H9 (cell line): ENCODE measurements at regions not wholly inside any gene's neighbourhood (a gene's known extent, or its start where the extent isn't known, plus 50 kb on each side); places are given as distances from the start of the nearest gene placed in this dataset.

ENCODE experiments used
- DNase-seq: peaks from one replicate; pipeline ENCODE4 v3.0.0-alpha.2; 2017
- H2AFZ ChIP-seq: one replicate; pipeline ENCODE4 v1.6.1; 2013; ENCODE audit warnings: mild to moderate bottlenecking, low read length, control low read depth, moderate library complexity
- H2AK5ac ChIP-seq: 2 replicates; pipeline ENCODE4 v1.6.1; 2013; ENCODE audit warnings: low read length, control low read depth, mixed read lengths; ENCODE audit not compliant: insufficient read length
- H2BK120ac ChIP-seq: one replicate; pipeline ENCODE4 v1.6.1; 2013; ENCODE audit warnings: low read depth, mild to moderate bottlenecking, low read length, control low read depth, inconsistent platforms; ENCODE audit not compliant: poor library complexity, severe bottlenecking
- H2BK12ac ChIP-seq: 2 replicates; pipeline ENCODE4 v1.6.1; 2013; ENCODE audit warnings: low read length, control low read depth, mixed read lengths, low read depth; ENCODE audit not compliant: insufficient read length
- H2BK15ac ChIP-seq: 2 replicates; pipeline ENCODE4 v1.6.1; 2013; ENCODE audit warnings: low read depth, low read length, control low read depth
- H2BK20ac ChIP-seq: one replicate; pipeline ENCODE4 v1.6.1; 2013; ENCODE audit warnings: low read depth, mild to moderate bottlenecking, low read length, control low read depth, inconsistent platforms; ENCODE audit not compliant: poor library complexity, severe bottlenecking
- H2BK5ac ChIP-seq: 2 replicates; pipeline ENCODE4 v1.6.1; 2013; ENCODE audit warnings: low read length, control low read depth, mixed read lengths; ENCODE audit not compliant: insufficient read length
- H3K14ac ChIP-seq: 2 replicates; pipeline ENCODE4 v1.6.1; 2013; ENCODE audit warnings: low read length, control low read depth; ENCODE audit not compliant: insufficient read depth
- H3K18ac ChIP-seq: 2 replicates; pipeline ENCODE4 v1.6.1; 2013; ENCODE audit warnings: low read depth, mild to moderate bottlenecking, mixed read lengths, low read length, control low read depth; ENCODE audit not compliant: insufficient read length
- H3K23ac ChIP-seq: 2 replicates; pipeline ENCODE4 v1.6.1; 2013; ENCODE audit warnings: low read length, control low read depth, mixed read lengths, low read depth; ENCODE audit not compliant: insufficient read length
- H3K23me2 ChIP-seq: 2 replicates; pipeline ENCODE4 v1.6.1; 2013; ENCODE audit warnings: low read depth, mild to moderate bottlenecking, mixed read lengths, low read length, control low read depth; ENCODE audit not compliant: insufficient read length, poor library complexity, severe bottlenecking
- H3K27ac ChIP-seq: 2 replicates; pipeline ENCODE4 v1.5.1; 2013; ENCODE audit warnings: low read length, control low read depth, mixed read lengths, low read depth; ENCODE audit not compliant: insufficient read length
- H3K27me3 ChIP-seq: 2 replicates; pipeline ENCODE4 v1.6.1; 2013; ENCODE audit warnings: low read length, control low read depth, inconsistent platforms; ENCODE audit not compliant: insufficient read depth
- H3K4ac ChIP-seq: 2 replicates; pipeline ENCODE4 v1.6.1; 2013; ENCODE audit warnings: low read depth, mild to moderate bottlenecking, control low read depth, inconsistent platforms, low read length, moderate library complexity
- H3K4me1 ChIP-seq: 2 replicates; pipeline ENCODE4 v1.6.1; 2013; ENCODE audit warnings: low read length, control low read depth, inconsistent platforms; ENCODE audit not compliant: insufficient read depth
- H3K4me2 ChIP-seq: 2 replicates; pipeline ENCODE4 v1.6.1; 2013; ENCODE audit warnings: low read length, control low read depth, mixed read lengths; ENCODE audit not compliant: insufficient read length, insufficient read depth
- H3K56ac ChIP-seq: 2 replicates; pipeline ENCODE4 v1.6.1; 2013; ENCODE audit warnings: low read depth, mild to moderate bottlenecking, mixed read lengths, low read length, control low read depth; ENCODE audit not compliant: insufficient read length
- H3K79me1 ChIP-seq: 2 replicates; pipeline ENCODE4 v1.6.1; 2013; ENCODE audit warnings: low read depth, mild to moderate bottlenecking, moderate library complexity, low read length, control low read depth, inconsistent platforms; ENCODE audit not compliant: insufficient read depth, poor library complexity, severe bottlenecking
- H3K79me2 ChIP-seq: 2 replicates; pipeline ENCODE4 v1.6.1; 2013; ENCODE audit warnings: low read length, control low read depth, inconsistent platforms; ENCODE audit not compliant: insufficient read depth
- H3K9ac ChIP-seq: 2 replicates; pipeline ENCODE4 v1.6.1; 2013; ENCODE audit warnings: low read length, control low read depth, mixed read lengths; ENCODE audit not compliant: insufficient read length; ENCODE audit errors: extremely low read depth
- H3K9me3 ChIP-seq: one replicate; pipeline ENCODE4 v1.6.1; 2013; ENCODE audit warnings: low read depth, low read length, inconsistent platforms; ENCODE audit not compliant: control insufficient read depth
- H3T11ph ChIP-seq: one replicate; pipeline ENCODE4 v1.6.1; 2013; ENCODE audit warnings: mild to moderate bottlenecking, low read length, control low read depth, inconsistent platforms
- H4K20me1 ChIP-seq: one replicate; pipeline ENCODE4 v1.6.1; 2013; ENCODE audit not compliant: control insufficient read depth, insufficient read length, insufficient read depth
- H4K5ac ChIP-seq: 2 replicates; pipeline ENCODE4 v1.6.1; 2013; ENCODE audit warnings: low read depth, mild to moderate bottlenecking, mixed read lengths, low read length, control low read depth; ENCODE audit not compliant: insufficient read length
- H4K8ac ChIP-seq: replicated peaks from 2 replicates; pipeline ENCODE4 v1.6.1; 2013; ENCODE audit warnings: low read length, control low read depth, mixed read lengths, low read depth; ENCODE audit not compliant: insufficient read length
- H4K91ac ChIP-seq: 2 replicates; pipeline ENCODE4 v1.6.1; 2013; ENCODE audit warnings: low read depth, mild to moderate bottlenecking, moderate library complexity, mixed read lengths, low read length, control low read depth; ENCODE audit not compliant: insufficient read length
- H3K27ac Mint-ChIP-seq, 3 experiments: 2 replicates in 2 of 3; 3 replicates in 1 of 3; pipeline ENCODE4 v1.8.0; 2020 to 2021; ENCODE audit warnings: mixed read lengths in 3 of 3, mild to moderate bottlenecking in 1 of 3, moderate library complexity in 1 of 3
- H3K27me3 Mint-ChIP-seq: 2 replicates; pipeline ENCODE4 v1.8.0; 2021; ENCODE audit warnings: low read depth, mild to moderate bottlenecking, moderate library complexity, mixed read lengths
- H3K36me3 Mint-ChIP-seq, 3 experiments: 2 replicates in 2 of 3; 3 replicates in 1 of 3; pipeline ENCODE4 v1.8.0; 2020 to 2021; ENCODE audit warnings: low read depth in 3 of 3, mixed read lengths in 3 of 3; ENCODE audit not compliant: insufficient read depth in 1 of 3
- H3K4me1 Mint-ChIP-seq, 2 experiments: 2 replicates each; pipeline ENCODE4 v1.8.0; 2020; ENCODE audit warnings: mixed read lengths in 2 of 2
- H3K4me3 Mint-ChIP-seq, 2 experiments: 2 replicates in 1 of 2; 3 replicates in 1 of 2; pipeline ENCODE4 v1.8.0; 2020 to 2021; ENCODE audit warnings: mild to moderate bottlenecking in 2 of 2, mixed read lengths in 2 of 2, moderate library complexity in 1 of 2
- H3K9me3 Mint-ChIP-seq, 2 experiments: 2 replicates in 1 of 2; 3 replicates in 1 of 2; pipeline ENCODE4 v1.8.0; 2020; ENCODE audit warnings: mild to moderate bottlenecking in 2 of 2, mixed read lengths in 2 of 2, moderate library complexity in 1 of 2
- WGBS: extraction: QIAGEN DNeasy Blood & Tissue Kit; methylation state at CpG from one replicate; pipeline ENCODE4 v1.1.7; 2013; ENCODE audit warnings: missing lambda C conversion rate, low lambda C conversion rate, mixed read lengths; ENCODE audit not compliant: insufficient read length; ENCODE audit errors: extremely low coverage; 5-methylcytosine and 5-hydroxymethylcytosine counted together
- TF ChIP-seq, protein P1 (sequence below): fragments of 200-600 bp; sonication (generic); conservative IDR thresholded peaks from 3 replicates; pipeline ENCODE4 v1.8.0; 2021; ENCODE audit warnings: antibody characterized with exemption, mild to moderate bottlenecking

DNA sequence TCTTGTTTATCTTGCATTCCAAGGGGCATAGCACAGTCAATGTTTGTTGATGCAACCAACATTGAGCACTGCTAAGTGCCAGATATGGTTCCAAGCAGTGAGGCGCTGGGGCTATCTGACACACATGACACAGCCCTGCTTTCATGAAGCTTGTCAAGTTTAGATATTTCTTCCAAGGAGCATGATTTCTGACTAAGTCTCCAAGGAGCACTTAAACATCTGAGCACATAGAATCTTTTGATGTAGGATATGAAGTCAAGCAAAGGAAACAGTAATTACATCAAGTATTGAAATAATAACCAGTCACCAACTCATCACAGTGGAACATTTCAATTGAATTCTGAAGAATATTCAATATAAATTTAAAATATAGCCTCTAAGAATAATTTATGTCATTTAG is 177.8 kb upstream of the USP15 start:
- H4K8ac ChIP-seq: no peak overlapping the region
- H4K20me1 ChIP-seq: no peaks in the 10 kb centered on the region
- no peaks in the 10 kb centered on the region for H3K9me3 ChIP-seq
- H3T11ph ChIP-seq: no peak overlapping the region
- H2BK15ac ChIP-seq: no peak overlapping the region
- no peak overlapping the region for H2AFZ ChIP-seq
- no peak overlapping the region for H3K27ac ChIP-seq
- TF ChIP-seq, protein P1, sequence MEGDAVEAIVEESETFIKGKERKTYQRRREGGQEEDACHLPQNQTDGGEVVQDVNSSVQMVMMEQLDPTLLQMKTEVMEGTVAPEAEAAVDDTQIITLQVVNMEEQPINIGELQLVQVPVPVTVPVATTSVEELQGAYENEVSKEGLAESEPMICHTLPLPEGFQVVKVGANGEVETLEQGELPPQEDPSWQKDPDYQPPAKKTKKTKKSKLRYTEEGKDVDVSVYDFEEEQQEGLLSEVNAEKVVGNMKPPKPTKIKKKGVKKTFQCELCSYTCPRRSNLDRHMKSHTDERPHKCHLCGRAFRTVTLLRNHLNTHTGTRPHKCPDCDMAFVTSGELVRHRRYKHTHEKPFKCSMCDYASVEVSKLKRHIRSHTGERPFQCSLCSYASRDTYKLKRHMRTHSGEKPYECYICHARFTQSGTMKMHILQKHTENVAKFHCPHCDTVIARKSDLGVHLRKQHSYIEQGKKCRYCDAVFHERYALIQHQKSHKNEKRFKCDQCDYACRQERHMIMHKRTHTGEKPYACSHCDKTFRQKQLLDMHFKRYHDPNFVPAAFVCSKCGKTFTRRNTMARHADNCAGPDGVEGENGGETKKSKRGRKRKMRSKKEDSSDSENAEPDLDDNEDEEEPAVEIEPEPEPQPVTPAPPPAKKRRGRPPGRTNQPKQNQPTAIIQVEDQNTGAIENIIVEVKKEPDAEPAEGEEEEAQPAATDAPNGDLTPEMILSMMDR: no peak
- Mint-ChIP-seq H3K9me3 (peaks cover 10 to 13% of the 10 kb centered on the region in 2 experiments), H3K4me1 (peaks cover 11 to 12% of the 10 kb centered on the region in 2 experiments), H3K27me3 (no peaks in the 10 kb centered on the region; the same call in 1 of the 2 replicates), H3K36me3 (peaks cover 1 to 15% (median 3%) of the 10 kb centered on the region in 3 experiments; a peak in 3 of 7 replicates), H3K27ac (no peak overlapping the region), H3K4me3 (no peak overlapping the region)
- no peak overlapping the region for H3K56ac ChIP-seq
- H2BK120ac ChIP-seq: no peak overlapping the region
- no peak overlapping the region for H3K23ac ChIP-seq
- no peaks in the 10 kb centered on the region for H3K79me1 ChIP-seq
- no peak overlapping the region for H3K4me2 ChIP-seq
- H3K4ac ChIP-seq: no peak overlapping the region
- H2BK5ac ChIP-seq: no peak overlapping the region
- H3K79me2 ChIP-seq: no peaks in the 10 kb centered on the region
- H3K14ac ChIP-seq: no peak overlapping the region
- no peak overlapping the region for H3K18ac ChIP-seq
- H3K9ac ChIP-seq: no peak overlapping the region
- H2BK20ac ChIP-seq: no peak overlapping the region
- H4K91ac ChIP-seq: no peak overlapping the region
- no peak overlapping the region for H4K5ac ChIP-seq
- H2AK5ac ChIP-seq: no peak overlapping the region
- H3K27me3 ChIP-seq: no peaks in the 10 kb centered on the region
- no peaks in the 10 kb centered on the region for H3K23me2 ChIP-seq
- H2BK12ac ChIP-seq: no peak overlapping the region
- no peak for DNase-seq
- H3K4me1 ChIP-seq: peaks cover 2% of the 10 kb centered on the region; the same call in 1 of the 2 replicates
- WGBS: no CpG with 5 or more reads among the region's 1 CpG
